T-cell (primary cell): ENCODE measurements at regions not wholly inside any gene's neighbourhood (a gene's known extent, or its start where the extent isn't known, plus 50 kb on each side); places are given as distances from the start of the nearest gene placed in this dataset.
"Not testable (repeated sequence)": the region's sequence is repeated elsewhere in the genome, so short reads cannot be mapped to it uniquely, and the experiment has no call there.

Source experiments
- ATAC-seq, 4 experiments: fragments of 200-7000 bp in 3 of 4; fragments of 150-1000 bp in 1 of 4; cut with Tn5 transposase; replicated peaks in 1 of 4; 1 replicate in 3 of 4; 2 replicates in 1 of 4; pipeline ENCODE4 v1.10.0; 2021; ENCODE audit warnings: moderate library complexity in 3 of 4, mild to moderate bottlenecking in 2 of 4, moderate number of reproducible peaks in 1 of 4
- CTCF ChIA-PET, 2 donors: fragments of 300-600 bp; sonication (Branson Sonifier 250); formaldehyde crosslinking; loops; one replicate each; lab custom pipeline; 2022; ENCODE audit warnings: antibody characterized with exemption in 2 of 2; lab: Charles Lee
- POLR2A ChIA-PET, 2 donors: fragments of 300-600 bp; sonication (Branson Sonifier 250); formaldehyde crosslinking; loops; one replicate each; lab custom pipeline; 2022; ENCODE audit warnings: antibody characterized with exemption in 2 of 2; lab: Charles Lee
- DNase-seq, 35 experiments: peaks; one replicate each; pipeline versions ENCODE4 v3.0.0 to v3.0.0-alpha.2; 2013 to 2023
- H3K27ac ChIP-seq: one replicate; pipeline ENCODE4 v1.5.1; 2013; ENCODE audit warnings: low read length
- H3K27me3 ChIP-seq, 2 experiments: replicated peaks in 1 of 2; 1 replicate in 1 of 2; 2 replicates in 1 of 2; pipeline versions ENCODE4 v1.6.1 to v1.7.0; 2013; ENCODE audit warnings: low read length in 1 of 2, mixed read lengths in 1 of 2; ENCODE audit not compliant: control insufficient read depth in 2 of 2, insufficient read depth in 2 of 2; ENCODE audit errors: extremely low read depth in 1 of 2
- H3K36me3 ChIP-seq, 2 donors: 1 replicate in 1 of 2; 2 replicates in 1 of 2; pipeline versions ENCODE4 v1.6.1 to v1.7.0; 2013; ENCODE audit warnings: low read length in 1 of 2; ENCODE audit not compliant: control insufficient read depth in 2 of 2, insufficient read depth in 1 of 2; ENCODE audit errors: extremely low read depth in 1 of 2
- H3K4me1 ChIP-seq, 2 experiments: 1 replicate in 1 of 2; 2 replicates in 1 of 2; pipeline versions ENCODE4 v1.6.1 to v1.7.0; 2013; ENCODE audit warnings: low read length in 2 of 2, mixed read lengths in 1 of 2; ENCODE audit not compliant: insufficient read depth in 2 of 2, control insufficient read depth in 1 of 2; ENCODE audit errors: extremely low read depth in 1 of 2
- H3K4me3 ChIP-seq, 2 donors: 1 replicate in 1 of 2; 2 replicates in 1 of 2; pipeline versions ENCODE4 v1.5.1 to v1.7.0; 2013; ENCODE audit warnings: mild to moderate bottlenecking in 2 of 2, low read length in 1 of 2, moderate library complexity in 1 of 2; ENCODE audit not compliant: control insufficient read depth in 1 of 2; ENCODE audit errors: extremely low read depth in 1 of 2
- H3K9me3 ChIP-seq: 2 replicates; pipeline ENCODE4 v1.7.0; 2013
- H3K27ac Mint-ChIP-seq, 2 donors: one replicate each; pipeline ENCODE4 v1.8.0; 2020 to 2021; ENCODE audit warnings: mild to moderate bottlenecking in 2 of 2, mixed read lengths in 2 of 2
- H3K27me3 Mint-ChIP-seq, 2 donors: one replicate each; pipeline ENCODE4 v1.8.0; 2021 to 2022; ENCODE audit warnings: mixed read lengths in 2 of 2
- H3K36me3 Mint-ChIP-seq: one replicate; pipeline ENCODE4 v1.8.0; 2021; ENCODE audit warnings: mixed read lengths
- H3K4me1 Mint-ChIP-seq, 3 donors: one replicate each; pipeline ENCODE4 v1.8.0; 2020 to 2022; ENCODE audit warnings: mixed read lengths in 3 of 3, mild to moderate bottlenecking in 1 of 3
- H3K4me3 Mint-ChIP-seq, 3 donors: one replicate each; pipeline ENCODE4 v1.8.0; 2020 to 2022; ENCODE audit warnings: mild to moderate bottlenecking in 3 of 3, mixed read lengths in 3 of 3, moderate library complexity in 3 of 3
- H3K9me3 Mint-ChIP-seq, 3 donors: one replicate each; pipeline ENCODE4 v1.8.0; 2020 to 2022; ENCODE audit warnings: mixed read lengths in 3 of 3
- WGBS: methylation state at CpG from one replicate; pipeline ENCODE4 v1.1.5; 2013; ENCODE audit warnings: missing lambda C conversion rate; ENCODE audit not compliant: insufficient coverage; 5-methylcytosine and 5-hydroxymethylcytosine counted together

DNA sequence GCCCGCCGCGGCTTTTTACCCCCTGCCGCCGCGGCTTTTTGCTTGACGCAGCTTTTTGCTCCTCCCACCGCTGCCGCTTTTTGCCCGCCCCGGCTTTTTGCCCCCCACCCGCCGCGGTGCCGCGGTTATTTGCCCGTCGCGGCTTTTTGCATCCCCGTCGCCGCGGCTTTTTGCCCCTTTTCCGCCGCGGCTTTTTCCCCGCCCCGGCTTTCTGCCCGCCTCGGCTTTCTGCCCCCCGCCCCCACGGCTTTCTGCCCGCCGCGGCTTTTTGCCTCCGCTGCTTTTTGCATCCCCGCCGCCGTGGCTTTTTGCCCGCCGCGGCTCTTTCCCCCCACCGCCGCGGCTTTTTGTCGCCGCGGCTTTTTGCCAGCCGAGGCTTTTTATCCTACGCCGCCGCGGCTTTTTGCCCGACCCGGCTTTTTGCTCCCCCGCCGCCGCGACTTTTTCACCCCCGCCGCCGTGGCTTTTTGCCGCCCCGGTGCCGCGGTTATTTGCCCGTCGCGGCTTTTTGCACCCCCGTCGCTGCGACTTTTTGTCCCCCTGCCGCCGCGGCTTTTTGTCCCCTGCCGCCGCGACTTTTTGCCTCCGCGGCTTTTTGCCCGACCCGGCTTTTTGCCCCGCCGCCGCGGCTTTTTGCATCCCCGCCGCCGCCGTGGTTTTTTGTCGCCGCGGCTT lies 105.5 kb upstream of the FAM72C start:
- H3K27me3 ChIP-seq, H3K9me3 ChIP-seq, POLR2A ChIA-PET, H3K9me3 Mint-ChIP-seq, H3K27ac ChIP-seq, H3K27ac Mint-ChIP-seq, H3K4me1 Mint-ChIP-seq, H3K4me1 ChIP-seq, CTCF ChIA-PET, H3K36me3 Mint-ChIP-seq, H3K36me3 ChIP-seq, H3K27me3 Mint-ChIP-seq: not testable (repeated sequence)
- H3K4me3 ChIP-seq: peak overlapping the region; percentile 23 to 49
- under 1% methylated on average over 83 of the region's 93 CpGs for WGBS
- DNase-seq (peak in 30 of 35 experiments; percentile 0 to 59 (median 28)), ATAC-seq (peak in 2 of 4 experiments; percentile 13 to 60)
- H3K4me3 Mint-ChIP-seq: peak overlapping the region; percentile 24 to 60 (median 52)

DNA sequence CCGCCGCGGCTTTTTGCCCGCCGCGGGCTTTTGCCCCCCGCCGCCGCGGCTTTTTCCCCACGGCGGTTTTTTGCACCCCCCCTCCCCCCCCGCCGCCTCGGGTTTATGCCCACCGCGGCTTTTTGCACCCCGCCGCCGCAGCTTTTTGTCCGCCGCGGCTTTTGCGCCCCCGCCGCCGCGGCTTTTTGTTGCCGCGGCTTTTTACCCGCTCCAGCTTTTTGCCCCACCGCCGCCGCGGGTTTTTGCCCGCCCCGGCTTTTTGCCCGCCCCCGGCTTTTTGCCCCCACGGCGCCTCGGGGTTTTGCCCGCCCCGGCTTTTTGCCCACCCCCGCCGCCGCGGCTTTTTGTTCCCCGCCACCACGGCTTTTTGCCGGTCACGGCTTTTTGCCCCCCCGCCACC lies 104.9 kb upstream of the FAM72C start:
- peak in 1 of 4 experiments; percentile 12 for ATAC-seq
- H3K36me3 ChIP-seq, H3K4me3 Mint-ChIP-seq, H3K27ac ChIP-seq, H3K4me1 Mint-ChIP-seq, H3K27me3 ChIP-seq, H3K4me1 ChIP-seq, CTCF ChIA-PET, H3K27ac Mint-ChIP-seq, POLR2A ChIA-PET, H3K9me3 ChIP-seq, H3K9me3 Mint-ChIP-seq, H3K27me3 Mint-ChIP-seq, H3K36me3 Mint-ChIP-seq, H3K4me3 ChIP-seq: not testable (repeated sequence)
- 0% methylated on average over 26 of the region's 53 CpGs for WGBS
- DNase-seq: peak in 7 of 35 experiments; percentile 0 to 23 (median 1)

DNA sequence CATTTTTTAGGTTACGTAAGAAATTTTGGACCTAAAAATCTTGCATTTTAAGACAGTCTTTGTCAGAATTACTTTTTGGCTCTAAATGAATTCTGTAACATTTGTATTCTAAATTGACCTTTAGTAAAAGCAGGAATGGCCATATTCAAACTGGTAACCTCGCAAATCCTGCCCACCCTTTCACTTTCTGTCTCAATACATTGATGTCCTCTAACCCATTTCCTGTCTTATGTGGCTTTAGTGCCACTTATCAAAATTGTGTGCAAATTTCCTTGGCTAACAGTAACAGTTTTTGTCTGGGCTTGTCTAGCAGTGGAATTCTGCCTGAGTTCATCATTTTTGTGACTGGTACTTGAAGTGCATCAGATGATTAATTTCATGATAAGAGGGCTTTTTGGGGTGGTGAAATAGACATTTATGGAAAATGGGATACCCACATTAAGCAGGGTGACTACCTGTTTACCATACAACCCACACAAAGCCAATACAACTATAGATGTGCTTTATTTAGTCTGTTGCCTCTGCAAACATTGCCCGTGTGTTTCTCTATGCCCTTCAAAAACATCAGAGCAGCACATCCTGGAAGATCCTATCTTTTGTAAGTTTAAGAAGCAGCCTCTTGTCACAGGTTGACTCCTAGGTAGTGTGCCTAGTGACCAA lies 98.7 kb upstream of the FAM72C start:
- H3K27me3 Mint-ChIP-seq, H3K9me3 Mint-ChIP-seq, H3K27ac ChIP-seq, H3K4me1 Mint-ChIP-seq, H3K9me3 ChIP-seq, H3K36me3 ChIP-seq, CTCF ChIA-PET, H3K4me3 Mint-ChIP-seq, DNase-seq, H3K4me3 ChIP-seq, H3K27ac Mint-ChIP-seq, H3K27me3 ChIP-seq, H3K4me1 ChIP-seq, ATAC-seq, POLR2A ChIA-PET, H3K36me3 Mint-ChIP-seq: not testable (repeated sequence)
- WGBS: no CpG with 5 or more reads among the region's 3 CpGs

- CTCF ChIA-PET, H3K27me3 Mint-ChIP-seq, H3K36me3 ChIP-seq, H3K4me1 ChIP-seq, H3K27ac Mint-ChIP-seq, DNase-seq, POLR2A ChIA-PET, H3K27ac ChIP-seq, ATAC-seq, H3K27me3 ChIP-seq, H3K4me1 Mint-ChIP-seq, H3K4me3 ChIP-seq, H3K9me3 Mint-ChIP-seq, H3K9me3 ChIP-seq, H3K36me3 Mint-ChIP-seq, H3K4me3 Mint-ChIP-seq: not testable (repeated sequence)
- WGBS: no CpG with 5 or more reads among the region's 7 CpGs
Observed at GRCh38 chr1:144067042-144067441, 95.3 kb upstream of the FAM72C start.

- H3K4me1 ChIP-seq, H3K27ac Mint-ChIP-seq, CTCF ChIA-PET, H3K36me3 Mint-ChIP-seq, H3K36me3 ChIP-seq, ATAC-seq, POLR2A ChIA-PET, H3K4me3 ChIP-seq, H3K4me3 Mint-ChIP-seq, H3K9me3 ChIP-seq, H3K27me3 Mint-ChIP-seq, H3K4me1 Mint-ChIP-seq, H3K27ac ChIP-seq, DNase-seq, H3K27me3 ChIP-seq, H3K9me3 Mint-ChIP-seq: not testable (repeated sequence)
- no CpG with 5 or more reads among the region's 10 CpGs for WGBS
Observed at GRCh38 chr1:144066071-144066813, 94.5 kb upstream of the FAM72C start.

DNA sequence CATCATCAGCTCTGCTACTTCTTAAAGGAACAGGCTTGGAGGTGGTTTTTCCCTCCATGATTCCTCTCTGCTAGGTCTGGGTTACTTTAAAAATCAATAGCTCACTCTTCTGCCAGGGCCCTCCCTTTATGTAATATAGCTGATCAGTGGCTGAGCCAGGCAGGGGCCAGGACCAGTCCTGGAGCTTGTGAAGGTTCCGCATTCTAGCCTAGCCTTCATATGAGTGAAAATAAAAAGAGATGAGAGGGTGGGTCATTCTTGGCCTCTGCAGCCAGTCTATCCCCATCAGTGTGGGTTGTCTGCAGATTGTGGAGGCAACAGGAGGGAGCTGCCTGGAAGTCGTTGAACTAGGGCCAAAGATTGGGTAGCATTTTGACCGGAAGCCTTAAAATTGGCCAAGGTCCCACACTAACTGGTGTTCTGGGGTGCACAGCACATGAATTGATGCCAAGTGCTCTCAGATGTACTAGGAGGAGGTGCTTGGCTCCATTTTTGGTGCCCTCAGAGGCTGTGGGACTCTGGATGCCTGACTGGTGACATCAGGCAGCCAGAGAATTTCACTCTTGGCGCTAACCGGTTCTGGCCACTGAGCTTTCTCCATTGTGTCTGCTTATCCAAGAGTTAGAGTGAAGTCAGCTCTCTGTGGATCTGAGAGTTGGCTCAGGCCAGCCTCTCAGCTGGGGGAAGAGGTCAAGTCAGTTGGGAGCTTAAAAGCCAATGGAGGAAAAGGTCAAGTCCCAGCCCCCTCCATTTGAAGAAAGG lies 93.7 kb upstream of the FAM72C start:
- H3K4me1 ChIP-seq, CTCF ChIA-PET, ATAC-seq, POLR2A ChIA-PET, H3K4me3 Mint-ChIP-seq, H3K27ac ChIP-seq, H3K4me1 Mint-ChIP-seq, H3K9me3 ChIP-seq, H3K27me3 ChIP-seq, H3K27ac Mint-ChIP-seq, H3K9me3 Mint-ChIP-seq, H3K36me3 Mint-ChIP-seq, DNase-seq, H3K4me3 ChIP-seq, H3K36me3 ChIP-seq, H3K27me3 Mint-ChIP-seq: not testable (repeated sequence)
- WGBS: no CpG with 5 or more reads among the region's 5 CpGs
